K562 (cell line): ENCODE measurements at regions not wholly inside any gene's neighbourhood (a gene's known extent, or its start where the extent isn't known, plus 50 kb on each side); places are given as distances from the start of the nearest gene placed in this dataset.

Source experiments
- ATAC-seq: fragments of 200-7000 bp; cut with Tn5 transposase; 3 replicates; pipeline ENCODE4 v1.9.1; 2020; ENCODE audit warnings: moderate library complexity
- BruUV-seq: library from RNA; stranded (reverse); fragments of 400-500 nt; replicated peaks from 2 replicates; lab custom pipeline; 2021; lab: Mats Ljungman, UMichigan
- CTCF ChIA-PET: fragments of 300-600 bp; formaldehyde crosslinking; extraction: SDS; loops from one replicate; lab custom pipeline; 2021; ENCODE audit warnings: low intra/inter-chr PET ratio; lab: Yijun Ruan, JAX
- POLR2A ChIA-PET: fragments of 300-600, 350-650 bp; sonication (Branson Sonifier 250); formaldehyde crosslinking; extraction: SDS; loops from one replicate; lab custom pipeline; 2021; ENCODE audit warnings: antibody characterized with exemption, inconsistent platforms; lab: Yijun Ruan, JAX
- DNase-seq, 4 experiments: peaks; one replicate each; pipeline versions ENCODE4 v3.0.0 to v3.0.0-alpha.2; 2011 to 2018; ENCODE audit warnings: low spot score in 3 of 4, mixed read lengths in 3 of 4; ENCODE audit errors: extremely low read depth in 1 of 4
- FAIRE-seq: peaks from 2 replicates; lab custom pipeline; 2011; peaks lifted over from hg19 to GRCh38; lab: Jason Lieb, UNC
- H2AFZ ChIP-seq: 2 replicates; pipeline ENCODE4 v1.6.0; 2011; ENCODE audit warnings: low read depth, low read length, control low read depth, inconsistent platforms
- H3K27ac ChIP-seq: fragments of 200-600 bp; 3 replicates; pipeline ENCODE4 v1.8.0; 2011; ENCODE audit warnings: low read depth, mild to moderate bottlenecking, control low read depth, inconsistent platforms, low read length, moderate library complexity, mixed read lengths; ENCODE audit errors: extremely low read depth
- H3K27me3 ChIP-seq, 2 experiments: fragments of 300-600 bp in 1 of 2; 2 replicates in 1 of 2; 3 replicates in 1 of 2; pipeline versions ENCODE4 v1.6.0 to v1.8.0; 2011; ENCODE audit warnings: inconsistent platforms in 2 of 2, low read length in 2 of 2, mild to moderate bottlenecking in 1 of 2, mixed read lengths in 1 of 2, moderate library complexity in 1 of 2; ENCODE audit not compliant: control insufficient read depth in 2 of 2, insufficient read depth in 2 of 2
- H3K36me3 ChIP-seq: fragments of 300-600 bp; 3 replicates; pipeline ENCODE4 v1.8.0; 2011; ENCODE audit warnings: mild to moderate bottlenecking, low read length, inconsistent platforms; ENCODE audit not compliant: control insufficient read depth, insufficient read depth
- H3K4me1 ChIP-seq, 2 experiments: fragments of 200-600 bp in 1 of 2; replicated peaks in 1 of 2; 2 replicates in 1 of 2; 3 replicates in 1 of 2; pipeline versions ENCODE4 v1.5.1 to v1.8.0; 2011; ENCODE audit warnings: inconsistent platforms in 2 of 2, low read length in 2 of 2, mild to moderate bottlenecking in 1 of 2, mixed read lengths in 1 of 2, moderate library complexity in 1 of 2; ENCODE audit not compliant: control insufficient read depth in 2 of 2, insufficient read depth in 2 of 2
- H3K4me2 ChIP-seq: 2 replicates; pipeline ENCODE4 v1.6.1; 2011; ENCODE audit warnings: low read length, control low read depth, inconsistent platforms, mixed read lengths; ENCODE audit not compliant: insufficient read depth
- H3K4me3 ChIP-seq: fragments of 200-600 bp; sonication (generic), shearing (Covaris generic); 2 replicates; pipeline ENCODE4 v1.5.1; 2016; ENCODE audit warnings: control low read depth, inconsistent platforms
- H3K79me2 ChIP-seq: fragments of 200-600 bp; 3 replicates; pipeline ENCODE4 v1.8.0; 2011; ENCODE audit warnings: low read length, inconsistent platforms; ENCODE audit not compliant: control insufficient read depth, insufficient read depth
- H3K9ac ChIP-seq, 2 experiments: 2 replicates each; pipeline versions ENCODE4 v1.6.0 to v1.6.1; 2011; ENCODE audit warnings: low read depth in 2 of 2, low read length in 2 of 2, control low read depth in 1 of 2, inconsistent platforms in 1 of 2, mild to moderate bottlenecking in 1 of 2, mixed read lengths in 1 of 2; ENCODE audit not compliant: insufficient read depth in 1 of 2
- H3K9me1 ChIP-seq: one replicate; pipeline ENCODE4 v1.6.0; 2011; ENCODE audit warnings: inconsistent platforms, mild to moderate bottlenecking, low read length, moderate library complexity; ENCODE audit not compliant: control insufficient read depth, insufficient read depth
- H3K9me3 ChIP-seq: replicated peaks from 2 replicates; pipeline ENCODE4 v1.5.1; 2011; ENCODE audit warnings: low read depth, low read length, inconsistent platforms; ENCODE audit not compliant: control insufficient read depth, insufficient read depth
- H4K20me1 ChIP-seq: replicated peaks from 2 replicates; pipeline ENCODE4 v1.6.1; 2011; ENCODE audit warnings: low read length, inconsistent platforms, mixed read lengths; ENCODE audit not compliant: control insufficient read depth, insufficient read depth
- CUX1 ChIP-seq: fragments of 200-800 bp; sonication (Bioruptor generic); IDR thresholded peaks from 2 replicates; pipeline ENCODE4 v1.6.1; 2016; ENCODE audit warnings: missing genetic modification characterization, missing compliant biosample characterization
- ZNF77 ChIP-seq: fragments of 250-450 bp; sonication (Bioruptor Pico); IDR thresholded peaks from 2 replicates; pipeline ENCODE4 v1.5.0; 2020
- WGBS: fragments of 100-300 bp; shearing (Covaris generic); methylation state at CpG from one replicate; pipeline ENCODE4 v1.1.6; 2016; ENCODE audit warnings: low coverage, mixed read lengths; ENCODE audit not compliant: insufficient coverage; ENCODE audit errors: missing lambda C conversion rate; 5-methylcytosine and 5-hydroxymethylcytosine counted together
- in situ Hi-C: fragments of 300-500 bp; cut with MboI; formaldehyde crosslinking; loops from 4 replicates; pipeline ENCODE4 v1.15.0; 2018; ENCODE audit warnings: inconsistent platforms, mixed read lengths
- intact Hi-C: fragments of 100-400 bp; cut with micrococcal nuclease; formaldehyde crosslinking; loops from 2 replicates; pipeline ENCODE4 v1.14.2; 2022

DNA sequence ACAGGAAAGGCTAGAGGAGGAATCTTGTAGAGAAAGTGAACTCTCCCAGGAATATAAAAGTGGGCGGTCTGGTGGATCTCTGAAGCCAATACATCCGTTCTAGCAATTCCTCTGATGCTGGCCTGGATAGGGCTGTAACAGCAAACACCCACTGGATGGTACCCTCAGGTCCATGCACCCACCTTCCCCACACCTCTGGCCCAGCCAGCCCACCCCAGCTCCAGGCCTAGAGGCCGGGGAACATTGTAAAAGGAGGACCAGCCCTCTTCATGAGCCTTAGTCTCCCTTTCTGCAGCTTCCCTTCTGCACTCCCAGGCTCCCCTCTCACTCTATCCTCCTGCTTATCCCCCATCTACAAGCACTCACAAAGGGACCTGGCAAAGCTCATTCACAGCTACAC lies 443.9 kb downstream of the BUD13 start:
- no peak overlapping the region for H3K4me3 ChIP-seq
- H3K27me3 ChIP-seq: no peaks in the 10 kb centered on the region
- H3K9me1 ChIP-seq: no peaks in the 10 kb centered on the region
- no peak overlapping the region for H3K9ac ChIP-seq
- POLR2A ChIA-PET: interaction anchor here (0.7 kb wide), 1 partner anchor 8 kb away, joined by 3 read pairs; no protein-coding TSS in a partner anchor
- intact Hi-C loops: no loop called here
- TF ChIP-seq CUX1 (CRISPR knock-in tag) (no peak), ZNF77 (CRISPR knock-in tag) (no peak)
- TF ChIP-seq, all 486 proteins: peak for 0
- Histone ChIP-seq H4K20me1 (no peaks in the 10 kb centered on the region), H3K4me2 (no peak overlapping the region), H3K79me2 (no peaks in the 10 kb centered on the region), H3K27ac (no peak overlapping the region), H3K9me3 (no peaks in the 10 kb centered on the region), H3K4me1 (no peaks in the 10 kb centered on the region), H3K36me3 (no peaks in the 10 kb centered on the region), H2AFZ (no peak overlapping the region)
- BruUV-seq: no TSS peak
- ATAC-seq (no peak), FAIRE-seq (no peak), DNase-seq (no peak)
- WGBS: 0% methylated on average over 3 of the region's 3 CpGs
- CTCF ChIA-PET: no interaction called here
- in situ Hi-C loops: no loop called here
